IMR-90 (cell line): ENCODE measurements at regions not wholly inside any gene's neighbourhood (a gene's known extent, or its start where the extent isn't known, plus 50 kb on each side); places are given as distances from the start of the nearest gene placed in this dataset.

ENCODE experiments used
- ATAC-seq: fragments of 200-7000 bp; cut with Tn5 transposase; 2 replicates; pipeline ENCODE4 v1.9.1; 2020; ENCODE audit warnings: low read depth, mild to moderate bottlenecking, moderate library complexity
- BruUV-seq: library from RNA; stranded (reverse); fragments of 400-500 nt; replicated peaks from 2 replicates; lab custom pipeline; 2021; lab: Mats Ljungman, UMichigan
- CTCF ChIA-PET: fragments of 300-600 bp; formaldehyde crosslinking; extraction: SDS; loops from one replicate; lab custom pipeline; 2021; ENCODE audit warnings: antibody characterized with exemption; lab: Yijun Ruan, JAX
- POLR2A ChIA-PET: fragments of 300-600 bp; sonication (Branson Sonifier 250); formaldehyde crosslinking; loops from one replicate; lab custom pipeline; 2022; ENCODE audit warnings: antibody characterized with exemption; ENCODE audit not compliant: unreplicated experiment; lab: Charles Lee
- DNase-seq: peaks from one replicate; pipeline ENCODE4 v3.0.0; 2013
- H2AFZ ChIP-seq: replicated peaks from 2 replicates; pipeline ENCODE3; 2013; ENCODE audit warnings: low read length, mild to moderate bottlenecking; ENCODE audit not compliant: poor library complexity
- H2AK5ac ChIP-seq: 2 replicates; pipeline ENCODE4 v1.6.1; 2013; ENCODE audit warnings: low read depth, low read length, inconsistent platforms
- H2AK9ac ChIP-seq: replicated peaks from 2 replicates; pipeline ENCODE3; 2013; ENCODE audit warnings: mild to moderate bottlenecking, low read depth, low read length, moderate library complexity; ENCODE audit not compliant: poor library complexity
- H2BK120ac ChIP-seq: 2 replicates; pipeline ENCODE4 v1.6.1; 2013; ENCODE audit warnings: low read depth, low read length, inconsistent platforms
- H2BK15ac ChIP-seq: 3 replicates; pipeline ENCODE4 v1.6.1; 2013; ENCODE audit warnings: low read depth, low read length, inconsistent platforms
- H2BK20ac ChIP-seq: 2 replicates; pipeline ENCODE4 v1.6.1; 2013; ENCODE audit warnings: low read depth, mild to moderate bottlenecking, inconsistent platforms, low read length, moderate library complexity
- H2BK5ac ChIP-seq: 2 replicates; pipeline ENCODE4 v1.6.1; 2013; ENCODE audit warnings: mild to moderate bottlenecking, low read depth, low read length, inconsistent platforms; ENCODE audit not compliant: poor library complexity, severe bottlenecking
- H3K14ac ChIP-seq: replicated peaks from 2 replicates; pipeline ENCODE4 v1.6.1; 2013; ENCODE audit warnings: low read depth, low read length, inconsistent platforms
- H3K18ac ChIP-seq: 2 replicates; pipeline ENCODE4 v1.6.1; 2013; ENCODE audit warnings: low read depth, low read length, control low read depth
- H3K23ac ChIP-seq: 2 replicates; pipeline ENCODE4 v1.6.1; 2013; ENCODE audit warnings: low read depth, low read length, inconsistent platforms
- H3K27ac ChIP-seq: 2 replicates; pipeline ENCODE4 v1.5.1; 2013; ENCODE audit warnings: mild to moderate bottlenecking, control low read depth, low read length; ENCODE audit not compliant: insufficient read depth
- H3K27me3 ChIP-seq: 2 replicates; pipeline ENCODE4 v1.6.1; 2013; ENCODE audit warnings: low read length; ENCODE audit not compliant: control insufficient read depth, insufficient read depth
- H3K36me3 ChIP-seq: 2 replicates; pipeline ENCODE4 v1.6.1; 2013; ENCODE audit warnings: low read length, mixed read lengths; ENCODE audit not compliant: control insufficient read depth, insufficient read depth
- H3K4ac ChIP-seq: 2 replicates; pipeline ENCODE4 v1.6.1; 2013; ENCODE audit warnings: low read depth, low read length, inconsistent platforms
- H3K4me1 ChIP-seq: 2 replicates; pipeline ENCODE4 v1.6.1; 2013; ENCODE audit warnings: low read length, mixed read lengths; ENCODE audit not compliant: control insufficient read depth, insufficient read depth
- H3K4me2 ChIP-seq: 2 replicates; pipeline ENCODE4 v1.6.1; 2013; ENCODE audit warnings: low read depth, mild to moderate bottlenecking, control low read depth, low read length, moderate library complexity
- H3K4me3 ChIP-seq: 2 replicates; pipeline ENCODE4 v1.5.1; 2013; ENCODE audit warnings: low read depth, mild to moderate bottlenecking, control low read depth, low read length, moderate library complexity; ENCODE audit not compliant: insufficient read depth
- H3K56ac ChIP-seq: 2 replicates; pipeline ENCODE4 v1.6.1; 2013; ENCODE audit warnings: low read length, inconsistent platforms; ENCODE audit not compliant: insufficient read depth; ENCODE audit errors: extremely low read depth
- H3K79me1 ChIP-seq, 2 experiments: 2 replicates each; pipeline ENCODE4 v1.6.1; 2013; ENCODE audit warnings: low read length in 2 of 2, inconsistent platforms in 1 of 2, low read depth in 1 of 2
- H3K9ac ChIP-seq: 2 replicates; pipeline ENCODE4 v1.6.1; 2013; ENCODE audit warnings: low read depth, low read length, control low read depth
- H3K9me1 ChIP-seq: 2 replicates; pipeline ENCODE4 v1.6.1; 2013; ENCODE audit warnings: low read length, inconsistent platforms; ENCODE audit not compliant: insufficient read depth
- H3K9me3 ChIP-seq: 2 replicates; pipeline ENCODE4 v1.6.1; 2013; ENCODE audit warnings: low read length; ENCODE audit not compliant: control insufficient read depth, insufficient read depth
- H4K20me1 ChIP-seq: 2 replicates; pipeline ENCODE4 v1.6.1; 2013; ENCODE audit warnings: low read length, inconsistent platforms; ENCODE audit not compliant: insufficient read depth
- H4K5ac ChIP-seq: 2 replicates; pipeline ENCODE4 v1.6.1; 2013; ENCODE audit warnings: mild to moderate bottlenecking, low read depth, low read length, control low read depth
- H4K8ac ChIP-seq, 2 experiments: 2 replicates each; pipeline ENCODE4 v1.6.1; 2013; ENCODE audit warnings: low read depth in 2 of 2, low read length in 2 of 2, control low read depth in 1 of 2, inconsistent platforms in 1 of 2
- H4K91ac ChIP-seq: 2 replicates; pipeline ENCODE4 v1.6.1; 2013; ENCODE audit warnings: low read depth, low read length, inconsistent platforms; ENCODE audit not compliant: insufficient read depth
- BHLHE40 ChIP-seq: fragments of 150-350 bp; IDR thresholded peaks from 2 replicates; pipeline ENCODE4 v1.6.1; 2016; ENCODE audit warnings: mild to moderate bottlenecking, low read depth, low read length
- USF2 ChIP-seq: fragments of 150-350 bp; IDR thresholded peaks from 2 replicates; pipeline ENCODE4 v1.6.1; 2017; ENCODE audit warnings: mild to moderate bottlenecking, antibody characterized with exemption, low read length, low read depth
- WGBS, 2 experiments: methylation state at CpG; one replicate each; pipeline versions ENCODE4 v1.1.5 to v1.1.7; 2013; ENCODE audit warnings: missing lambda C conversion rate in 2 of 2; ENCODE audit not compliant: insufficient read length in 1 of 2; ENCODE audit errors: extremely low coverage in 2 of 2; 5-methylcytosine and 5-hydroxymethylcytosine counted together
- dilution Hi-C: fragments of 300-500 bp; cut with HindIII; formaldehyde crosslinking; loops from one replicate; pipeline ENCODE4 v1.14.3; 2018; ENCODE audit warnings: low sequenced_read_pairs; ENCODE audit not compliant: unreplicated experiment
- in situ Hi-C: fragments of 300-500 bp; cut with MboI; formaldehyde crosslinking; loops from 3 replicates; pipeline ENCODE4 v1.14.3; 2019; ENCODE audit warnings: low sequenced_read_pairs, inconsistent platforms, mixed read lengths
- intact Hi-C: fragments of 100-400 bp; cut with micrococcal nuclease; formaldehyde crosslinking; loops from 2 replicates; pipeline ENCODE4 v1.10.0; 2022

DNA sequence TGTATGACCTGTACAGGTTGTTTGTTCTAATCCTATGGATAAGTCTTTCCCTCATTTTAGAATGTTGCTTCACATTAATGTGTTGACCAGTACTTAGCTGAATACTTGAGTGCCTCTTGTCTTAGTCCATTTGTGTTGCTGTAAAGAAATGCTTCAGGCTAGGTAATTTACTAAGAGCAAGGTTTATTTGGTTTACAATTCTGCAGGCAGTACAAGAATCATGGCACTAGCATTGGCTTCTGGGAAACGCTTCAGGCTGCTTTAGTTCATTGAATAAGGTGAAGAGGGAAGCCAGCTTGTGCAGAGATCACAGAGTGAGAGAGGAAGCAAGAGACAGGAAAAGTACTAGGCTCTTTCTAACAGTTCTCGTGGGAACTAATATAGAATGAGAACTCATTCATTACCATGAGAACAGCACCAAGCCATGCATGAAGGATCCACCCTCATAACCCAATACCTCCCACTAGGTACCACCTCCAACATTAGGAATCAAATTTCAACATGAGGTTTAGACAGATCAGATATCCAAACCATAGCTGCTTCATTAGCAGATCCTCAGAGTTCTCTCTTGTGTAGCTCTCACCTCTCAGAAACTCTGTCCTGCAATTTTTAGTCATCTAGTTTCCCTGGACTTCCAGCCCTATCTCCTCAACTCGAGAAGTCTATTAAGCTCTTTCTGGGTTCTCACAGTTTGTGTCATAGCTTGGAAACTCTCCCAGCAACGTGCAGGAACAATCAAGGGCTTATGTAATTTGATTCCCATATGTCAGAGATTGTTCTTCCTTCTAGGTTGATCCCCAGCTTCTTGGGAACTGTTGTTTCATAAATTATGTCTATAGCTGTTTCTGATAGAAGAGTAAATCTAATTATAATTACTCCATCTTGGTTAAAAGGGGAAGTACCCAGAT, 2082.3 kb upstream of the CELF4 start:
- Histone ChIP-seq H3K9me3 (no peaks in the 10 kb centered on the region), H4K20me1 (no peaks in the 10 kb centered on the region), H3K27me3 (no peaks in the 10 kb centered on the region), H4K5ac (no peak overlapping the region), H3K4me1 (no peaks in the 10 kb centered on the region), H3K36me3 (no peaks in the 10 kb centered on the region), H3K4me3 (no peak overlapping the region), H3K23ac (no peak overlapping the region), H2BK15ac (no peak overlapping the region), H2AK5ac (no peak overlapping the region), H2BK5ac (no peak overlapping the region), H2BK120ac (no peak overlapping the region), H4K91ac (no peak overlapping the region), H4K8ac (no peak overlapping the region), H3K4me2 (0 out of 2 replicates have a peak overlapping the region, but pooled peaks have one; percentile 29), H3K4ac (no peak overlapping the region), H3K56ac (no peak overlapping the region), H3K18ac (no peak overlapping the region), H2AFZ (no peak overlapping the region), H2BK20ac (no peak overlapping the region), H3K27ac (no peak overlapping the region), H3K79me1 (no peaks in the 10 kb centered on the region), H3K14ac (no peak overlapping the region), H3K9ac (no peak overlapping the region), H3K9me1 (peaks cover 4% of the 10 kb centered on the region), H2AK9ac (no peak overlapping the region)
- DNase-seq: peak; percentile 94
- dilution Hi-C loops: no loop called here
- no CpG with 5 or more reads among the region's 4 CpGs for whole genome bisulfite sequencing, 2 experiments
- ATAC-seq: peak; percentile 77
- in situ Hi-C loops: no loop called here
- CTCF ChIA-PET: no interaction called here
- TF ChIP-seq BHLHE40: peak; percentile 44; the same call in 1 of the 2 replicates
- TF ChIP-seq USF2: no peak
- intact Hi-C loops: no loop called here
- BruUV-seq: no TSS peak
- POLR2A ChIA-PET: no interaction called here
